HEK293T (cell line): ENCODE measurements at regions not wholly inside any gene's neighbourhood (a gene's known extent, or its start where the extent isn't known, plus 50 kb on each side); places are given as distances from the start of the nearest gene placed in this dataset.

ENCODE experiments used
- CTCF ChIA-PET: fragments of 350-600 bp; formaldehyde crosslinking; extraction: SDS; loops from one replicate; lab custom pipeline; 2021; ENCODE audit warnings: antibody characterized with exemption, inconsistent platforms; lab: Yijun Ruan, JAX
- POLR2A ChIA-PET: fragments of 350-600 bp; formaldehyde crosslinking; extraction: SDS; loops from one replicate; lab custom pipeline; 2020; ENCODE audit warnings: antibody characterized with exemption, inconsistent platforms; lab: Yijun Ruan, JAX
- DNase-seq: peaks from one replicate; pipeline ENCODE4 v3.0.0; 2012; ENCODE audit warnings: mixed read lengths; ENCODE audit errors: extremely low spot score
- ARNT ChIP-seq: fragments of 450-650 bp; IDR thresholded peaks from 2 replicates; pipeline ENCODE4 v1.6.1; 2017; ENCODE audit warnings: mild to moderate bottlenecking
- BHLHE40 ChIP-seq: fragments of 450-650 bp; IDR thresholded peaks from 2 replicates; pipeline ENCODE4 v1.6.1; 2016; ENCODE audit warnings: mild to moderate bottlenecking, moderate library complexity, borderline replicate concordance
- CTBP1 ChIP-seq: fragments of 450-650 bp; IDR thresholded peaks from 2 replicates; pipeline ENCODE4 v1.6.1; 2016; ENCODE audit warnings: borderline replicate concordance
- ELF4 ChIP-seq: fragments of 450-650 bp; IDR thresholded peaks from 2 replicates; pipeline ENCODE4 v1.6.1; 2017; ENCODE audit warnings: antibody characterized with exemption
- FOXA1 ChIP-seq: fragments of 450-650 bp; IDR thresholded peaks from 2 replicates; pipeline ENCODE4 v1.6.1; 2016; ENCODE audit warnings: mild to moderate bottlenecking
- FOXK2 ChIP-seq: fragments of 450-650 bp; IDR thresholded peaks from 2 replicates; pipeline ENCODE4 v1.6.1; 2016; ENCODE audit warnings: mild to moderate bottlenecking
- FOXM1 ChIP-seq: fragments of 450-650 bp; IDR thresholded peaks from 2 replicates; pipeline ENCODE4 v1.6.1; 2017; ENCODE audit warnings: mild to moderate bottlenecking, borderline replicate concordance
- HDGF ChIP-seq: fragments of 450-650 bp; IDR thresholded peaks from 2 replicates; pipeline ENCODE4 v1.6.1; 2017; ENCODE audit warnings: antibody characterized with exemption, borderline replicate concordance
- L3MBTL2 ChIP-seq: fragments of 450-650 bp; conservative IDR thresholded peaks from 2 replicates; pipeline ENCODE4 v1.6.1; 2016; ENCODE audit warnings: mild to moderate bottlenecking
- LEF1 ChIP-seq: fragments of 450-650 bp; IDR thresholded peaks from 2 replicates; pipeline ENCODE4 v1.6.1; 2017; ENCODE audit warnings: mild to moderate bottlenecking, borderline replicate concordance
- NFRKB ChIP-seq: fragments of 450-650 bp; IDR thresholded peaks from 2 replicates; pipeline ENCODE4 v1.6.1; 2016; ENCODE audit warnings: mild to moderate bottlenecking, moderate library complexity
- PKNOX1 ChIP-seq: fragments of 450-650 bp; IDR thresholded peaks from 2 replicates; pipeline ENCODE4 v1.6.1; 2016
- SP1 ChIP-seq: fragments of 450-650 bp; IDR thresholded peaks from 2 replicates; pipeline ENCODE4 v1.6.1; 2017
- SUZ12 ChIP-seq: fragments of 450-650 bp; IDR thresholded peaks from 2 replicates; pipeline ENCODE4 v1.6.1; 2016; ENCODE audit warnings: mild to moderate bottlenecking
- TARDBP ChIP-seq: fragments of 450-650 bp; IDR thresholded peaks from 2 replicates; pipeline ENCODE4 v1.6.1; 2016
- ZNF384 ChIP-seq: fragments of 450-650 bp; IDR thresholded peaks from 2 replicates; pipeline ENCODE4 v1.6.1; 2016

GRCh38 chr3:13135251-13135810, 62.1 kb upstream of the IQSEC1 start:
- TF ChIP-seq HDGF (no peak), CTBP1 (no peak), ZNF384 (no peak), BHLHE40 (no peak), PKNOX1 (no peak), FOXA1 (no peak), FOXK2 (no peak), FOXM1 (no peak), ELF4 (no peak), SUZ12 (no peak), ARNT (no peak), LEF1 (no peak)
- no peak for DNase-seq
- ChIA-PET POLR2A (no interaction called here), CTCF (no interaction called here)

- TF ChIP-seq NFRKB (no peak), PKNOX1 (no peak), BHLHE40 (no peak), FOXK2 (no peak), HDGF (no peak), CTBP1 (no peak), LEF1 (no peak), ZNF384 (no peak), L3MBTL2 (no peak), SP1 (no peak), TARDBP (no peak), FOXA1 (no peak), ELF4 (no peak)
- CTCF ChIA-PET: no interaction called here
- POLR2A ChIA-PET: no interaction called here
- no peak for DNase-seq
Observed at GRCh38 chr3:13134879-13135206, 61.6 kb upstream of the IQSEC1 start.

- POLR2A ChIA-PET: no interaction called here
- TF ChIP-seq FOXK2: no peak
- CTCF ChIA-PET: no interaction called here
- DNase-seq: no peak
Observed at GRCh38 chr3:13134166-13134878, 61.1 kb upstream of the IQSEC1 start.

GRCh38 chr3:13133471-13133981, 60.3 kb upstream of the IQSEC1 start:
- POLR2A ChIA-PET: no interaction called here
- DNase-seq: no peak
- CTCF ChIA-PET: no interaction called here
- no peak for TF ChIP-seq ARNT
- TF ChIP-seq NFRKB: no peak
- no peak for TF ChIP-seq CTBP1
- no peak for TF ChIP-seq FOXA1
- no peak for TF ChIP-seq LEF1
- no peak for TF ChIP-seq ZNF384
- TF ChIP-seq L3MBTL2: no peak
- no peak for TF ChIP-seq PKNOX1
- no peak for TF ChIP-seq TARDBP
- no peak for TF ChIP-seq SUZ12
- TF ChIP-seq FOXK2: no peak
- TF ChIP-seq BHLHE40: no peak
- no peak for TF ChIP-seq HDGF
- no peak for TF ChIP-seq SP1

GRCh38 chr3:13132731-13133410, 59.6 kb upstream of the IQSEC1 start:
- no peak for TF ChIP-seq ZNF384
- TF ChIP-seq ARNT: no peak
- TF ChIP-seq TARDBP: no peak
- no peak for TF ChIP-seq BHLHE40
- no peak for TF ChIP-seq FOXM1
- TF ChIP-seq FOXK2: no peak
- no peak for TF ChIP-seq ELF4
- TF ChIP-seq L3MBTL2: no peak
- TF ChIP-seq SP1: no peak
- no peak for TF ChIP-seq HDGF
- TF ChIP-seq LEF1: no peak
- no peak for TF ChIP-seq CTBP1
- no peak for TF ChIP-seq PKNOX1
- TF ChIP-seq FOXA1: no peak
- no peak for TF ChIP-seq NFRKB
- TF ChIP-seq SUZ12: no peak
- ChIA-PET POLR2A (no interaction called here), CTCF (no interaction called here)
- no peak for DNase-seq

GRCh38 chr3:13132281-13132680, 59.1 kb upstream of the IQSEC1 start:
- POLR2A ChIA-PET: no interaction called here
- CTCF ChIA-PET: no interaction called here
- DNase-seq: no peak
- TF ChIP-seq TARDBP (no peak), ELF4 (no peak), L3MBTL2 (no peak), SUZ12 (no peak), BHLHE40 (no peak), HDGF (no peak), LEF1 (no peak), CTBP1 (no peak), FOXM1 (no peak), FOXA1 (no peak), ZNF384 (no peak), PKNOX1 (no peak), NFRKB (no peak), FOXK2 (no peak), SP1 (no peak), ARNT (no peak)
